NCI-H1417 (cell line): ENCODE measurements at regions not wholly inside any gene's neighbourhood (a gene's known extent, or its start where the extent isn't known, plus 50 kb on each side); places are given as distances from the start of the nearest gene placed in this dataset.
"Not testable (repeated sequence)": the region's sequence is repeated elsewhere in the genome, so short reads cannot be mapped to it uniquely, and the experiment has no call there.

ENCODE experiments used
- DNase-seq, 3 experiments: peaks; one replicate each; lab custom pipeline; 2025; lab: John Stamatoyannopoulos, UW

DNA sequence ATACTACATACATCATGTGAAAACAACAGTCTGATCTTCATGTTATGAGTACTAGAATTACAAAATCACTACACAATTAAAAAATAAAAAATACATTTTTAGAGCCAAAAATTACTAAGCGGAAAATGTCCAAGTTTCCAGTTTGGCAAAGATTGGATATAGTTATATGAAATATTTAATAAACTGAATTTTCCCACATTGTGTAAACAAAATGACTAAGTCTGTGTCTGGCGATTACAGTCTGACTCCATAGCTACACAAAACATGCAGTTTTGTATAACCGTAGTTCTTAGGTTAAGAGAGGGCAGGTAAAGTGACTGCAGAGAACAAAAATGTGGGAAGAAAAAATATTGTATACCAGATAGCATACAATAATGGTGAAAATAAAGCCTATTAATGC, 59.2 kb upstream of the TMEM47 start:
- no peak for DNase-seq

DNA sequence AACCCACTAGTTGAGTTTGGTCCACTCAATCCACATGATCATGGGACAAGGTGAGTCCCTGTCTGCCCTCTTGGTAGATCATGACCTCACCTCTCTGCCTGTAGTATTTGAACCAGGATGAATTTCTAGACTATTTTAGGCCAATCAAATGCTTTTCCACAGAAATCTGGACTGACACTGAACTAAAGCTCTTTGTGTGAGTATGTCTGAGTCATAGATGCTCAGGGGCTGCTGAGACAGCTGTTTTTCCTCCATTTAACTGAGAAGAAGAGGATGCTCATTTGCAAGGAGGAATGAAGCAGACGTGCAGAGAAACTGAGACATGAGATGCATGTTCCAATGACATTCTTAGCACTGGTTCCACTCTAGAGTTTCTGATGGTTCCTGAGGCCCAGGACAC, 77.3 kb upstream of the TMEM47 start:
- DNase-seq = no peak

DNA sequence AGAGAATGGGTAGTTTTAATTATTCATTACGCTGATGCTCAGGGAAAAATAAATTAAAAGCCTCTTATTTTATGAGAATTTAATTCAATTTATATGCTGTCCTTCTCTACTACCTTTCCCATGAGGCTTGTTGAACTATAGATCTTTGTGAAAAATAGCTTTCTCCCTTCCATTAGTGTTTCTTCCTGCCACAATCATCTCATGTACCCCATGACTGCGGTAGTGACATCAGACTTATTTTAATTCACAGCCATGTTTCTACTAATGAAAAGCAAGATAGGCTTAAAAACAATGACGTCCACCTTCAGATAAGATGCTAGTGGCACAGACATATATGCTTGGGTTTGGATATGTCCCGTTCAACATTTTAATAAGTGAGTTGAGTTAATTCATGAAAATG, 87.4 kb upstream of the TMEM47 start:
- no peak for DNase-seq

DNA sequence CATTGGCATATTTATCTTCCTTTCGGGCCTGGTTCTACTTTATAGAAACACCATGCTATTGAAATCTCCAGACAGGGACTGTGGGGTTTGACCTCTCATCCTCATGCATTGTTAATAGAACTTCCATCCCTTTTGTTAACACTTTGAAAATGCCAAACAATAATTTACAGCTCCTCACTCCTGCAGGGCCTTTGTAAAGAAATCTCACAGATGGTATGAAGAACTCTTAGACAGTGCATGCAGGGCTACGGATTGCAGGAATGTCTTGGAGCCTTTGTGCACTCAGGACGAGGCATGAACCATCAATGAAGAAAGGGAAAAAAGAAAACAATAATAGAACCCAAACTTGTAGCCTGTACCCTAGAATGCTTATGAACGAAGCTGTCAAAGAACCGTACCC, 92.8 kb upstream of the TMEM47 start:
- DNase-seq = no peak

DNA sequence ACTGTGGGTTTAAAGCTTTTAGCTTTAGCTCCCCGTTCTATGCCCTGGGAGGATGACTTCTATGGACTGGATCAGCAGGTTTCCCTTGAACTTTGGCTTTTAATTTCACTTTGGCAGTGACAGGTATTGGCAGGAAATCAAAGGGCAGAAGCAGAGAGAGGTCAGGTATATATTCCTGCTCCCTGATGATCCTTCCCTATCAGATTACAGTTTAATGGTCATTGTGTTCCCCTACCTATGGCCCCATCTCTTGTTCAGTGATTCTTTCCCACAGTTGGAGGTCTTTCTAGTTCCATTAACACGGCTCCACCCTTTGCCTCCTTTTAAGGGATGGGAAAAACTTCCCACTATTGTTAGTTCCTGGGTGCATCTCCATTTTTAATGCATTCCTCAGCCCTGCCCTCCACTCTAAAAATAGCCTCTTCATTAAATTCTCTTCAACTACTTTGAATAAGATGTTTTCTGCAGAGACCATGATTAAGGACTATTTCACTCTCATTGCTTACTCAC, 107.8 kb upstream of the TMEM47 start:
- peak in 1 of 3 experiments; percentile 27 for DNase-seq

DNA sequence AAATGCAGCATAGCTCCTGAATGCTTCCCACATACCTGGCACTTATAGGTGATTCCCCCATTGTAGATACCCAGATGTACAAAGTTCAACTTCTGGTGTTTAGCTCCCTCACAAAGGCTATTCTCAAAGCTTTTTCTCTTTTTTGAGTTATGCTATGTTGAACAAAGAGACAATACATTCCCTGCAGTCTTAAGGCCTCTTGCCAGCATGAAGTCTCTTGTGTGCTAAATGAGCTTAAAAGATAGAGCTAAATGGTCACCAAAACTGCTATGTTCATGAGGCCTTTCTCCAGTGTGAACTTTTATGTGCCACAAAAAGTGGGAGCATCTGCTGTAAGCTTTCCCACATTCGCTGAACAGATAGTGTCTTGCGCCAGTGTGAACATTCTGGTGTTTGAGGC, 111.2 kb upstream of the TMEM47 start:
- no peak for DNase-seq

DNA sequence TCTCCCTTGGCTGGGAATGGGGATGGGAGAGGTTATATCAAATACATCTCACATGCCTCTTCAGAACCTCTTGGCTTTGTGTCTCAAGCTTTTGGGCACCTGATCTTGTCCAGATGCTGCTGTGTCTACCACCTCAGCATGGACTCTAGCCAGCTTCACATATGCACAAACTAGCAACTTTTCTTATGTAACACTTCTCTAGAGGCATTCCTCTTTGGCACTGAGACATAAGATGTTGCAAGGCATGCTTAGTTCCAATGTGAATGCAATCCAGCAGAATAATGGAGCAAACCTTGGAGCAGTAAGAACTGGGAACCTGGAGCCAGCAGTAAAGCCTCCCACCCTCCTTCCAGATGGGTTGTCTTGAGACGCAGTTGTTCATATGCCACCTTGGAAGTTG, 113.4 kb upstream of the TMEM47 start:
- no peak for DNase-seq

DNA sequence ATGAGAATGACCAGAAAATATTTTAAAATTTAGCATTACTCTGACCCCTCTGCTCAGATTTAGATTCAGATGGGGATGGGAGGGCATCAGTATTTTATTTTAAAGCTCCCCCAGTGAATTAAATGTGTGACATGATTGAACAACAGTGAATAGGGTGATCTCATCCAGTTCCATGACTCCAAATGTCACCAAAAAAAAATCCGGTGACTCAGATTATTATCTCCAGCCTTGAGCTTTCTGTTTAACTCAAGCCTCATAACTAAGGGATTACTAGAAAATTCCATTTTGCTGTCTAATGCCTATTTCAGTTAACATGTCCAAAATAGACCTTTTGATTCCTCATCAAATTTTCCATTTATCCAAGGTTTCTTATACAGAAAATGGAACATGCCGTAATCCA, 121.8 kb upstream of the TMEM47 start:
- DNase-seq = no peak

DNA sequence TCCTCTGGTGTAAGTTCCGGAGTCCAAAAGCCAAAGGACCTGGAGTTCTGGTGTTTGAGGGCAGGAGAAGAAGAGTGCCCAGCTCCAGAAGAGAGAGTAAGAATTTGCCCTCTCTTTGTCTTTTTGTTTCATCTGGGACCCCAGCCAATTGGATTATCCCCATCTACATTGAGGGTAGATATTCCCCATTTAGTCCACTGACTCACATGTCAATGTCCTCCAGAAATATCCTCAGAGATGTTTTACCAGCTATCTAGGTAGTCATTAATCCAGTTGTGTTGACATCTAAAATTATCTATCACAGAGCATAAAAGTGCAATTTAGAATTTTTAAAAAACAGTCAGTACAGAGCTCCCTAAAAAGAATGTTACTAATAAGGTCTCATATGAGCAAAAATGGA, 132.9 kb upstream of the TMEM47 start:
- DNase-seq = no peak

DNA sequence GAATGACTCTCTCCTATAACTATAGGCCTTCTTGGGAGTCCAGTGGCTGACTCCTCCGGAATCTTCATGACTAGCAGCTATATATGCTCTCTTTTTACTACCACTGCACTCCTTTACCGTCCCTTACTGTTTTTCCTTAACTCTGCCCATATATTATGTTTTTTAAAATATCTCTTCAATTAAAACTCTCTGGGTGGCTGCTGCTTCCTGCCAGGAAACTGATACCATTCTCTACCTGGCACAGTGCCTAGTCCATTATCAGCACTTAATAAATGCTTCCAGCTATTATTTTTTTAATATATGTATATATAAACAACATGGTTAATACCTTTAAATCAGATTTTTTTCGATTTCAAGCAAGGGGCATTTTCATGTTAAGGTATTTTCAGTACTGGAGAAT, 136.6 kb upstream of the FAM47B start:
- DNase-seq = peak in 1 of 3 experiments; percentile 21

DNA sequence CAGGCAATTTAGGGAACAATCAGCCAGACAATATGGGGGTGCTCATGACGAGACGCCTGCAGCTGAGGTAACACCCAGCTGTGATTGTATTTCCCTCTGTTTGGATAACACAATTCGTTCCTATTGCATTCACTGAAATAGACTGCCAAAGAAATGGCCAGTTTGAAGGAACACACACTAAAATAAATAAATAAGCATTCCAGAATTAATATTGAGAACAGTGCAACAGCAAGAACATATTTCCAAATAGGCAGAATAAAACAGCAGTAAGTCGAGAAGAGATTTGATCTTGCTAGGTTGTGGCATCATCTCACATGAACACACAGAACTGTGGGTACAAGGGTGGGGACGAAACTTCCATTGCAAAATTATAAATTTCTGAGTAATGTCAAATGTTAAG, 133.5 kb upstream of the FAM47B start:
- DNase-seq = no peak

DNA sequence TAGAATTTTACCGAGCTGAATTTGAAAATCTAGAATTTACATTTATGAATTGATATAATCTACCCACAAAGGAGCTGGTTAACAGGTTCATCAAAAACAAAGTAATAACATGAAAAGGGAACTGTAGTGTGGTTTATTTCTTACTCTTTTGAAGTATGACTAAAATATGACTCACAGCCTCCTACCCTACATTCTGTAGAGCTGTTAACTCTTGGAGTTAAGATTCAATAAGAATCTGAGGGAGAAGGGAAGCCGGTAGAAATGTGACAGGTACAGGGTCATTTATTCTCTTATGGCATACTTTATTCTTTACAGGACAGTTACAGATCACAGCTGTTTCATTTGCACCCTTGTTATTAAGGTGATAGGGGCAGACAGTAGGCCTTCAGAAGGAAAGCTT, 132.2 kb upstream of the FAM47B start:
- DNase-seq = no peak

DNA sequence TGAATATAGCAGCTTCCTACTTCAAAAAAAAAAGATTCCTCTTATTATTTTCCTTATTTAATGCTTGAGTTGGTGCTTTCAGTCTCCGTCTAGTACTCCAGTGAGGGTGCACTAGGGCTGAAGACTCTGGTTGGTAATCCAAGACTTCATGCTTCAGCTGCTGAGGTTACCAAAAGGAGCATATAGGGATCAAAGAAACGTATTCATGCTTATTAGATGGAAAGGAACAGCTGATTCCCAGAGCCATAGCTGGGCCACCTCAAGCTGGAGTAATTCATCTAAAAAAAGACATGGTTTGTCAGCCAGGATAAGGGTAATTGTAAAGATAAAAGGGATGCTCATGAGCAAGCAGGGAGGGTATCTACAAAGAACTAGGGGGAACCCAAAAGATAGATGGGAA, 131.7 kb upstream of the FAM47B start:
- no peak for DNase-seq

DNA sequence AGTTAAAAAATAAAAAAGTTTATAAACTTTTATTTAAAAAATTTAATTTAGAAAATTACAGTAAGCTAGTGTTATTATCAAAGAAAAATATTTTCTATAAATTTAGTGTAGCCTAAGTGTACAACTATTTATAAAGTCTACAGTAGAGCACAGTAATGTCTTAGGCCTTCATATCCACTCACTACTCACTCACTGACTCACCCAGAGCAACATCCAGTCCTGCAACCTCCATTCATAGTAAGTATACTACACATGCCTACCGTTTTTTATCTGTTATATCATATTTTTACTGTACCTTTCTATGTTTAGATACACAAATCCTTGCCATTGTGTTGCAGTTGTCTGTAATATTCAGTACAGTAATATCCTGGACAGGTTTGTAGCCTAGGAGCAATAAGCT, 129.0 kb upstream of the FAM47B start:
- DNase-seq = no peak

DNA sequence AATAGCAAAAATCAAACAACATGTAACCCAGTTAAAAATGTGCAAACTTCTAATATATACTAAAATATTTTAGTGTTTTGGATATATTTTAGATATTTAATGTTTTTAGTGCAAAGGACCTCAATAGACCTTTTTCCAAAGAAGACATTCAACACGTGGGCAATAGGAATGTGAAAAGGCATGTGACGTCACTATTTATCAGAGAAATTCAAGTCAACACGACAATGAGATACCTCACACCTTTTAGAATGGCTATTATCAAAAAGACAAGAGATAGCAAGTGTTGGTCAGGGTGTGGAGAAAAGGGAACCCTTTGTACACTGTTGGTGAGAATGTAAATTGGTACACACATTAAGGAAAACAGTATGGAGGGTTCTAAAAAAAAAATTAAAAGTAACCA, 115.6 kb upstream of the FAM47B start:
- no peak for DNase-seq

DNA sequence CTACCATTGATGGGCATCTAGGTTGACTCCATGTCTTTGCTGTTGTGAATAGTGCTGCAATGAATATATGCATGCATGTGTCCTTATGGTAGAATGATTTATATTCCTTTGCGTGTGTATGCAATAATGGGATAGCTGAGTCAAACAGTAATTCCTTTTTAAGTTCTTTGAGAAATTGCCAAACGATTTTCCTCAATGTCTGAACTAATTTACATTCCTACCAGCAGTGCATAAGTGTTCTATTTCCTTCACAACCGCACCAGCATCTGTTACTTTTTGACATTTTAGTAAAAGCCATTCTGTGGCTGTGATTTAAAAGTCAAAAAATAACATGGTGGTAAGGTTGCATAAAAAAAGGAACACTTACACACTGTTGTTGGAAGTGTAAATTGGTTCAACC, 103.1 kb upstream of the FAM47B start:
- no peak for DNase-seq

DNA sequence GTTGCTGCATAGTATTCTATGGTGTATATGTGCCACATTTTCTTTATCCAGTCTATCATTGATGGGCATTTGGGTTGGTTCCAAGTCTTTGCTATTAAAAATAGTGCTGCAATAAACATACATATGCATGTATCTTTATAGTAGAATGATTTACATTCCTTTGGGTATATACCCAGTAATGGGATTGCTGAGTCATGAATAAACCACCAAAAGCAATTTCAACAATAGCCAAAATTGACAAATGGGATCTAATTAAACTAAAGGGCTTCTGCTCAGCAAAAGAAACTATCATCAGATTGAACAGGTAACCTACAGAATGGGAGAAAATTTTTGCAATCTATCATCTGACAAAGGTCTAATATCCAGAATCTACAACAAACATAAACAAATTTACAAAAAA, 101.4 kb upstream of the FAM47B start:
- not testable (repeated sequence) for DNase-seq

DNA sequence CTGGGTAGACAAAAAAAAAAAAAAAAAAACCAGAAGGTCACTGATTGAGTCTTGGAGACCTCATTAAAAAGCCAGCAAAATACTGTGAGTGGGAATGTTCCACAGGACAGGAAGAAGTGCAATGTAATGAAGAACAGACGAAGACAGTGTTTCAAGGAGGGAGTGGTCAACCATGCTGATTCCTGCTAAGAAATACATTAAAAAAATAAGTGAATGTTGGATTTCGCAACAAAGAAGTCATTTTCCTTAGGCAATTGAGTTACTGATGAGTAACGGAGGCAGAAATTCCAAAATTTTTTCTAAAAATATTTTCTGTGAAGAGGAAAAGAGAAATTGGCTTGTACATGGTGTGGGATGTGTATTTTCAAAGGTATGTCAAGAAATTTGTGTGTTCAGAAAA, 94.3 kb upstream of the FAM47B start:
- no peak for DNase-seq

DNA sequence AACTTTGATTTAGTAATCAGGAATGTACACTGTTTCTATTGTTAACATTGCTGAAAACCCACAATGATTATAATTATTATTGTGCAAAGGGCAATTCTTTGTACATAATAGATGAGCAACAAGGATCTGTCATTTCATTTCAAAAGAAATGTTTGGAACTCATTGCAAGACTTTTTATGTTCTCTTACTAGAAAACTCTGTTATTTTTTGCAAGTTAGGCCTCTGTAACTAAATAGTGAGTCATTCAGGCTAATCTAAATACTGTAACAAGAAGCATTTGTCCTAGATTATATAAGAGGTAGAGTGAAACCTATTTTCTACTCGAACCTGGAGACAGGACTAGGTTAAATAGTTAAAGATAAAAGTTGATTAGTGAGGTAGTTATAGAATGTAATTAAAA, 93.2 kb upstream of the FAM47B start:
- no peak for DNase-seq

DNA sequence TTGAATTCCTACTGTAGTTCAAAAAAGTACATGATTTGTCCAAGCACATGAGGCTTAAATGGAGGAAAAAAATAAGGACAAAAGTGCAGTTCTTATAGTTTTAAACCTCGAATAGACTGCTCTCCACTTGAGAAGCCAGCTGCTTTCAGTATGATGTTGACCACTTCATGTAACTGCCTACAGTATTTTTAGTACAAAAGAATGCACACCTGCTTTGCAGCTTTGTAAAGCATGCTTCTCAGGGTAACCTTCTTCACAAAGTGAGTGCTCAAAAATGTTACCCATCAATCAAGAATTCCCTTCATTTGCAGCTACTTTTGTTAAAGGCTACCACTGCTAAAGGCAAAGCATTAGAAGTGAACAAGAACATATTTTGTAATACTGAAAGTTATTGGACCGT, 83.4 kb upstream of the FAM47B start:
- peak in 2 of 3 experiments; percentile 5 to 62 for DNase-seq

DNA sequence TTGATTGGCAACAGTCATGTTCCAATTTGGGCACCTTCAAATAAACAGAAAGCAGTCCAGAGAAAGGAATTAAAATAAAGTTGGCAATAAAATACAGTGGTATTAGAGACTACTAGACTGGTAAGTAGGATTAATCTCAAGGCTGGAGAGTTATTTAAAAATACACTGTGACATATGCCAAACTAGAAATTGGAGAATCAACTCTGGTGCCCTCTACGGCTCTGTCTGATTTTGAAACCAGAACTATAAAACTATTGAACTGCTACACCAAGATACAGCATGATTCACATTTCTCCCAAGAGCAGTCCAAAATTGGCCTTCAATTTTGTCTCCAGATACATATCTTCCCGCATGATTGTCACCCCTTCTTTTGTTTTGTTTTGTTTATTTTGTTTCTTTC, 78.7 kb upstream of the FAM47B start:
- DNase-seq = no peak

DNA sequence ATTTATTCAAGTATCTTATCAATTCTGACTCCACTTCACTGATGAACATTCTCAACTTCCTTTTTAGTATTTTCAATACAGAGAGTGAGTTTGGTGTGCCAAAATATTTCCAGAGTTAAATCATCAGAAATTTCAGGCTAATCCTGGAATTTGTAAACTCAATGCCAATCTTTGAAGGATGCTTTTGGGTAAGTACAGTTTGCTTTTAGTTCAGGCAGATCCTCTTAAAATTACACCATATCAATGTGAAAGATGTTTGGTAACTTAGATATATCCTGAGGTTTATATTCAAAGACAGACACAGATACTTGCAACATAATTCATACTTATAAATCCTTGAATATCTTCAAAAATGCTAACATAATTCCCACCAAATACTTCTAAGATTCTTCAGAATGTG, 76.0 kb upstream of the FAM47B start:
- no peak for DNase-seq

DNA sequence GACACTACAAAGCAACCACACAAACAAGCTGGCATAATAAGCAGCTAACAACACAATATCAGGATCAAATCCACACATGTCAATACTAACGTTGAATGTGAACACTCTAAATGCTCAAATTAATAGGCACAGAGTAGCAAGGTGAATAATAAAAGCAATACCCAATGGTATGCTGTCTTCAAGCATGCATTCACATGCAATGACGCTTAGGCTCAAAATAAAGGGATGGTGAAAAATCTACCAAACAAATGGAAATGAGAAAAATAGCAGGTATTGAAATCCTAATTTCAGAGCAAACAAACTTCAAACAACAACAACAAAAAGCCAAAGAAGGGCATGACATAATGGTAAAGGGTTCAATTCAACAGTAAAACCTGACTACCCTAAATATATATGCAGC, 74.0 kb upstream of the FAM47B start:
- no peak for DNase-seq

DNA sequence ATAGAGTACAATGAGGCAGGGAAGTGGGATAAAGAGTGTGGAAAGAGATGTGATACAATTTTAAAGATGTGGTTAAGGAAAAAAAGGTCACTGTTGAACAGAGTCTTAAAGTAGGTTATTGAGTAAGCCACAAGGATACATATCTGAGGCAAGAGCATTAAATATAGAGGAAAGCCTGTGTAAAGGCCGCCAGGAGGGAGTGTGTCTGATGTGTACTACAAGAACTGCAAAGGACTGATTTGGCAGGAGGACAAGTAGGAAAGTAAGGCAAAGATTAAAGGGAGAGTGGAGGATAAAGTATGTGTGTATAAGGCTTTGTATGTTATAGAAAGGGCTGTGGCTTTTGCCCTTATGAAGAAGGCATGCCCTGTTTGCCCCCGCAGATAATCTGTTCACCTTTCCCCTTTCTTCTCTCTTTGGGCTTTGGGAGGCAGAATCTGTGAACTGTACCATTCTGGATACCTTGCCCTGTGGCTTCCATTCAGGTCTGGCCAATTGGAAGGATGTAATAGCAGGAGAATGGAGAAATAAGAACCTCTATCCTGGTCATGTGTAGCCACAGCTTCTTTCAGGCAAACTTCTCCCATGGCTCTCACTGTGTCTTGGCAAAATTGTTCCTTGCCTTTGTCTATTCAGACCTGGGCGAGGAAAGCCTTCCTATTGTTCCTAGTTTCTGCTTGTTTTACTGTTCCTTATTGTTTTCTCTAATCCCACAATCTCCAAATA, 68.9 kb upstream of the FAM47B start:
- no peak for DNase-seq
